ENCODE measurements at regions not wholly inside any gene's neighbourhood (a gene's known extent, or its start where the extent isn't known, plus 50 kb on each side); places are given as distances from the start of the nearest gene placed in this dataset.
"Not testable (repeated sequence)": the region's sequence is repeated elsewhere in the genome, so short reads cannot be mapped to it uniquely, and the experiment has no call there.

- in situ Hi-C loops (cut with MboI; ENCODE audit: low pct_unique_long_range_greater_than_20kb, low sequenced_read_pairs, unreplicated experiment) = no loop called here
- no peak for DNase-seq (ENCODE audit: low spot score)
- no peak for TF ChIP-seq CTCF (IDR thresholded peaks at IDR 0.05; ENCODE audit: extremely low read depth, insufficient read depth, missing control alignments)
These were observed 161.9 kb downstream of the ZIC4 start for GRCh38 chr3:147244397-147244796.

- in situ Hi-C loops (cut with MboI; ENCODE audit: low pct_unique_long_range_greater_than_20kb, low sequenced_read_pairs, unreplicated experiment) = no loop called here
- DNase-seq (ENCODE audit: low spot score) = no peak
- no peak for TF ChIP-seq CTCF (IDR thresholded peaks at IDR 0.05; ENCODE audit: extremely low read depth, insufficient read depth, missing control alignments)
These were observed 165.8 kb downstream of the ZIC4 start for GRCh38 chr3:147240581-147240980.

GRCh38 chr3:147237991-147238390 lies 168.4 kb downstream of the ZIC4 start:
- DNase-seq (ENCODE audit: low spot score) = no peak
- TF ChIP-seq CTCF (IDR thresholded peaks at IDR 0.05; ENCODE audit: extremely low read depth, insufficient read depth, missing control alignments) = no peak
- in situ Hi-C loops (cut with MboI; ENCODE audit: low pct_unique_long_range_greater_than_20kb, low sequenced_read_pairs, unreplicated experiment) = no loop called here

DNA sequence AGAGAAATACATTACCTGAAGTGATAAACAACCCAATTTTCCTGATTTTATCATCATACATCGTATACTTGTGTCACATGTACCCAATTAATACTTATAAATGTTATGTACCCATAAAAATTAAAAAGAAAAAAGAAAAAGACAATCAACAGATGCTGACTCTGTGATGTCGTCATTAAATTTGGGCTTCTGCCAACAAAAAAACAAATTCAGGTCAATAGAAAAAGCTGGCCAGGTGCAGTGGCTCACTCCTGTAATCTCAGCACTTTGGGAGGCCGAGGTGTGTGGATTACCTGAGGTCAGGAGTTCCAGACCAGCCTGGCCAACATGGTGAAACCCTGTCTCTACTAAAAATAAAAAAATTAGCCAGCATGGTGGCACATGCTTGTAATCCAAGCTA lies 174.4 kb downstream of the ZIC4 start:
- in situ Hi-C loops (cut with MboI; ENCODE audit: low pct_unique_long_range_greater_than_20kb, low sequenced_read_pairs, unreplicated experiment); DNase-seq (ENCODE audit: low spot score): not testable (repeated sequence)

GRCh38 chr3:147231111-147231510 lies 175.2 kb downstream of the ZIC4 start:
- in situ Hi-C loops (cut with MboI; ENCODE audit: low pct_unique_long_range_greater_than_20kb, low sequenced_read_pairs, unreplicated experiment) = no loop called here
- no peak for TF ChIP-seq CTCF (IDR thresholded peaks at IDR 0.05; ENCODE audit: extremely low read depth, insufficient read depth, missing control alignments)
- DNase-seq (ENCODE audit: low spot score) = no peak

DNA sequence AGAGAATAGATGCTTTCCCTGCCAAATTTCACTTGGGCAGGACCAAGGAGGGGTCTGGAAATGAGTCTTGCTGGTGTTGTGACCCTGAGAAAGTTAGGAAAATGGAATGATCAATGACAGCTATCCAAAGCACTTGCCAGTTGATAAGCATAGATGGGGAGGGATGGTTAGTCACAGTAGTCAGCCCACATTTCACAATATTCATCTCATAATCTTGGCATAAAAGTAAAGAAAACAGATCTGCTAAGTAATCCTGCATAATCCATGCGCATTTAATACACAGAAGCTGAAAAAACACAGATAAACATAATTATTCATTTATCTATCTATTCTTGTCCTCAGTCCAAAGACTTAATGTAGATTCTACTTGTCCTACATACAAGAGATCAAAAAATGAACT lies 184.1 kb downstream of the ZIC4 start:
- DNase-seq (ENCODE audit: low spot score) = no peak
- no peak for TF ChIP-seq CTCF (IDR thresholded peaks at IDR 0.05; ENCODE audit: extremely low read depth, insufficient read depth, missing control alignments)
- in situ Hi-C loops (cut with MboI; ENCODE audit: low pct_unique_long_range_greater_than_20kb, low sequenced_read_pairs, unreplicated experiment) = no loop called here

GRCh38 chr3:147218965-147219364 lies 187.4 kb downstream of the ZIC4 start:
- in situ Hi-C loops (cut with MboI; ENCODE audit: low pct_unique_long_range_greater_than_20kb, low sequenced_read_pairs, unreplicated experiment) = no loop called here
- TF ChIP-seq CTCF (IDR thresholded peaks at IDR 0.05; ENCODE audit: extremely low read depth, insufficient read depth, missing control alignments) = no peak
- DNase-seq (ENCODE audit: low spot score) = no peak

Measured in GM13977 (cell line).